ENCODE measurements at regions not wholly inside any gene's neighbourhood (a gene's known extent, or its start where the extent isn't known, plus 50 kb on each side); places are given as distances from the start of the nearest gene placed in this dataset.

DNA sequence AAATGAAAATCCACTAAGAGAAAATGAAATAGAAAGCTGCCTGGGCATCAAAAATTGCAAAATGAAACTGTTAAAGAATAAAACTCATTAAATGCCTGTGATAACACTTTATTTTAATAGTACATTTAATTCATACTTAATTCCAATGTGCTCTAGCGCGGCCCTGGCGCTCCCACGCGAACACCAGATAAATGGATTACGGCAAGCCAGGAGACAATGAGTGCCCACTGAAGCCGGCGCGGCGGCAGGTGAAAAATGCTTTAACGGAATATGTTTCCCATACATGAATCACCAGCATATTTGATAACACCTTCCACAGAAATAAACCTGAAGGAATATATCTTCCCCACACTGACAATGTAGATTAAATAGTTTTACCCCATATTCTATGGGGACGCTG lies 245.5 kb downstream of the RBFOX3 start:
- TF ChIP-seq, protein P1, sequence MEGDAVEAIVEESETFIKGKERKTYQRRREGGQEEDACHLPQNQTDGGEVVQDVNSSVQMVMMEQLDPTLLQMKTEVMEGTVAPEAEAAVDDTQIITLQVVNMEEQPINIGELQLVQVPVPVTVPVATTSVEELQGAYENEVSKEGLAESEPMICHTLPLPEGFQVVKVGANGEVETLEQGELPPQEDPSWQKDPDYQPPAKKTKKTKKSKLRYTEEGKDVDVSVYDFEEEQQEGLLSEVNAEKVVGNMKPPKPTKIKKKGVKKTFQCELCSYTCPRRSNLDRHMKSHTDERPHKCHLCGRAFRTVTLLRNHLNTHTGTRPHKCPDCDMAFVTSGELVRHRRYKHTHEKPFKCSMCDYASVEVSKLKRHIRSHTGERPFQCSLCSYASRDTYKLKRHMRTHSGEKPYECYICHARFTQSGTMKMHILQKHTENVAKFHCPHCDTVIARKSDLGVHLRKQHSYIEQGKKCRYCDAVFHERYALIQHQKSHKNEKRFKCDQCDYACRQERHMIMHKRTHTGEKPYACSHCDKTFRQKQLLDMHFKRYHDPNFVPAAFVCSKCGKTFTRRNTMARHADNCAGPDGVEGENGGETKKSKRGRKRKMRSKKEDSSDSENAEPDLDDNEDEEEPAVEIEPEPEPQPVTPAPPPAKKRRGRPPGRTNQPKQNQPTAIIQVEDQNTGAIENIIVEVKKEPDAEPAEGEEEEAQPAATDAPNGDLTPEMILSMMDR (IDR thresholded peaks at IDR 0.05): no peak
- TF ChIP-seq POLR2AphosphoS5 (IDR thresholded peaks at IDR 0.05) (no peak), POLR2A (IDR thresholded peaks at IDR 0.05) (no peak)

Measured in prostate gland (tissue), 2 donors.